Peyer's patch (tissue), 4 donors: ENCODE measurements at regions not wholly inside any gene's neighbourhood (a gene's known extent, or its start where the extent isn't known, plus 50 kb on each side); places are given as distances from the start of the nearest gene placed in this dataset.

ENCODE experiments used
- CTCF ChIP-seq, 6 experiments: fragments of 450-650 bp in 4 of 6; fragments of 200-600 bp in 2 of 6; sonication (generic) in 1 of 6; IDR thresholded peaks; one replicate each; pipeline ENCODE4 v1.5.1; 2017 to 2019; ENCODE audit warnings: antibody characterized with exemption in 6 of 6, mild to moderate bottlenecking in 3 of 6, moderate library complexity in 1 of 6
- POLR2A ChIP-seq, 2 donors: fragments of 450-650 bp; IDR thresholded peaks; one replicate each; pipeline ENCODE4 v1.5.1; 2017; ENCODE audit warnings: antibody characterized with exemption in 2 of 2, mild to moderate bottlenecking in 2 of 2, moderate library complexity in 2 of 2

DNA sequence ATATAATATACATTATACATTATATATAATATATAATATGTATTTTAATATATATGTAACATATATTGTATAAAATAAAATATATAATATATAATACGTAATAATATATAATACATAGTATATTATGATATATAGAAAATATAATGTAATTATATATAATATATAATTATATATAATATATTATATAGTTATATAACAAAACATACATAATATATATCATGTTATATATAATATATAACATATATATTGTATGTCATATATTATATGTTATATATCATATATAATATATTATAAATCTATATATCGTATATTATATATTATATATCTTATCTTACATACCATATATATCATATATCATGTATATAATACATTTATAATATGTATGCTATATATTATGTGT lies 248.2 kb upstream of the TPTE start:
- TF ChIP-seq POLR2A (IDR thresholded peaks at IDR 0.05) = no peak
- TF ChIP-seq CTCF (IDR thresholded peaks at IDR 0.05) = no peak
